ENCODE measurements at regions not wholly inside any gene's neighbourhood (a gene's known extent, or its start where the extent isn't known, plus 50 kb on each side); places are given as distances from the start of the nearest gene placed in this dataset.
"Not testable (repeated sequence)": the region's sequence is repeated elsewhere in the genome, so short reads cannot be mapped to it uniquely, and the experiment has no call there.

GRCh38 chr11:86164106-86164505 is 80.4 kb upstream of the EED start:
- no peak overlapping the region for H3K27ac Mint-ChIP-seq
- ChIA-PET CTCF (interaction anchor here (1.0 to 1.4 kb wide), 3 partner anchors 9 to 111 kb away, joined by 3 to 4 read pairs (median 4); no protein-coding TSS in a partner anchor), POLR2A (interaction anchor here (3.4 kb wide), 1 partner anchor 11 kb away, joined by 24 read pairs; no protein-coding TSS in a partner anchor)

DNA sequence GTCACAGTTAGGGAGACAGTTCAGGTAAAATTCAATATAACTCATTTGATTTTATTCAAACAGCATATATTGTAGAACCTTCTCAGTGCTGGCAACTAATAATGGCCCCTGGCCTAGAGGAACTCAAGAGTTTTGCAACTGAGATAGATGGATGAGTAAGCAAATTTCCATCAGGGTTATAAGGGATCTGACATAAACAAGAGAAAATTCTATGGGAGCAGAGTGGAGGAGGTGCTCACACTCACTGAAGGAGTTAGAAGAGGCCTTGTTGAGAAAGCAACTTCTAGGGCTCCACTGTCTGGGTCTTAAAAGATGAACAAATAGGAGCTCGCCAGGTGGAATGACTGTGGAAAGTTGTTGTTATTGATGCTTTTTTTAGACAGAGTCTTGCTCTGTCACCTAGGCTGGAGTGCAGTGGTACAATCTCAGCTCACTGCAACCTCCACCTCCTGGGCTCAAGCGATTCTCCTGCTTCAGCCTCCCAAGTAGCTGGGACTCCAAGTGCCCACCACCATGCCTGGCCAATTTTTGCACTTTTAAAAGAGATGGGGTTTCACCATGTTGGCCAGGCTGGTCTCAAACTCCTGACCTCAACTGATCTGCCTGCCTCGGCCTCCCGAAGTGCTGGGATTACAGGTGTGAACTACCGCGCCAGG is 81.2 kb upstream of the EED start:
- ATAC-seq; H3K27me3 Mint-ChIP-seq; DNase-seq; intact Hi-C loops (cut with micrococcal nuclease); H3K36me3 Mint-ChIP-seq (ENCODE audit: low read depth); H3K9me3 Mint-ChIP-seq; H3K4me3 Mint-ChIP-seq; H3K27ac Mint-ChIP-seq; H3K4me1 Mint-ChIP-seq (ENCODE audit: low read depth): not testable (repeated sequence)
- ChIA-PET CTCF (interaction anchor here (0.7 to 1.4 kb wide), 3 partner anchors 18 to 112 kb away, joined by 3 to 4 read pairs (median 4); no protein-coding TSS in a partner anchor), POLR2A (interaction anchor here (0.6 to 3.4 kb wide), 2 partner anchors 8 to 12 kb away, joined by 3 to 24 read pairs; no protein-coding TSS in a partner anchor)

More at GRCh38 chr11:86164106-86164505, 80.4 kb upstream of the EED start:
- intact Hi-C loops (cut with micrococcal nuclease), result no loop called here
- DNase-seq (no peak), ATAC-seq (no peak)
- Mint-ChIP-seq H3K27me3 (no peaks in the 10 kb centered on the region), H3K4me3 (no peak overlapping the region), H3K4me1 (ENCODE audit: low read depth) (peaks cover 2% of the 10 kb centered on the region), H3K9me3 (no peaks in the 10 kb centered on the region), H3K36me3 (ENCODE audit: low read depth) (no peaks in the 10 kb centered on the region)
- TF ChIP-seq CTCF (IDR thresholded peaks at IDR 0.05), result no peak

- DNase-seq (no peak), ATAC-seq (no peak)
- ChIA-PET POLR2A (interaction anchor here (0.7 to 3.4 kb wide), 2 partner anchors 13 to 15 kb away, joined by 3 to 24 read pairs; no protein-coding TSS in a partner anchor), CTCF (interaction anchor here (0.8 to 2.5 kb wide), 4 partner anchors 11 to 38 kb away, joined by 3 to 10 read pairs (median 4); no protein-coding TSS in a partner anchor)
- Mint-ChIP-seq H3K27ac (no peak overlapping the region), H3K4me1 (ENCODE audit: low read depth) (peaks cover 10% of the 10 kb centered on the region), H3K4me3 (no peak overlapping the region), H3K9me3 (no peaks in the 10 kb centered on the region), H3K36me3 (ENCODE audit: low read depth) (no peaks in the 10 kb centered on the region), H3K27me3 (no peaks in the 10 kb centered on the region)
- intact Hi-C loops (cut with micrococcal nuclease), result no loop called here
- TF ChIP-seq CTCF (IDR thresholded peaks at IDR 0.05), result no peak
Observed at GRCh38 chr11:86162239-86162638, 82.3 kb upstream of the EED start.

- Mint-ChIP-seq H3K27me3 (no peaks in the 10 kb centered on the region), H3K36me3 (ENCODE audit: low read depth) (no peaks in the 10 kb centered on the region), H3K9me3 (no peaks in the 10 kb centered on the region), H3K4me3 (no peak overlapping the region), H3K27ac (no peak overlapping the region), H3K4me1 (ENCODE audit: low read depth) (peaks cover 10% of the 10 kb centered on the region)
- ATAC-seq (no peak), DNase-seq (no peak)
- intact Hi-C loops (cut with micrococcal nuclease), result no loop called here
- CTCF ChIA-PET, result interaction anchor here (0.8 to 2.5 kb wide), 4 partner anchors 11 to 39 kb away, joined by 3 to 10 read pairs (median 4); no protein-coding TSS in a partner anchor
- TF ChIP-seq CTCF (IDR thresholded peaks at IDR 0.05), result no peak
- POLR2A ChIA-PET, result interaction anchor here (0.7 to 3.4 kb wide), 2 partner anchors 13 to 14 kb away, joined by 3 to 24 read pairs; no protein-coding TSS in a partner anchor
Observed at GRCh38 chr11:86161837-86162236, 82.7 kb upstream of the EED start.

- POLR2A ChIA-PET, result interaction anchor here (1.0 kb wide), 1 partner anchor 86 kb away, joined by 3 read pairs; no protein-coding TSS in a partner anchor
- no peak overlapping the region for H3K27ac Mint-ChIP-seq
- CTCF ChIA-PET, result interaction anchor here (0.6 to 2.5 kb wide), 2 partner anchors 11 to 95 kb away, joined by 3 to 10 read pairs; no protein-coding TSS in a partner anchor
Observed at GRCh38 chr11:86161336-86161735, 83.2 kb upstream of the EED start.

More at GRCh38 chr11:86161336-86161735, 83.2 kb upstream of the EED start:
- DNase-seq (no peak), ATAC-seq (no peak)
- Mint-ChIP-seq H3K4me3 (no peak overlapping the region), H3K36me3 (ENCODE audit: low read depth) (no peaks in the 10 kb centered on the region), H3K9me3 (no peaks in the 10 kb centered on the region), H3K4me1 (ENCODE audit: low read depth) (peaks cover 14% of the 10 kb centered on the region), H3K27me3 (no peaks in the 10 kb centered on the region)
- intact Hi-C loops (cut with micrococcal nuclease), result no loop called here
- no peak for TF ChIP-seq CTCF (IDR thresholded peaks at IDR 0.05)
